Renal cortical epithelial cell (primary cell): ENCODE measurements at regions not wholly inside any gene's neighbourhood (a gene's known extent, or its start where the extent isn't known, plus 50 kb on each side); places are given as distances from the start of the nearest gene placed in this dataset.

Source experiments
- DNase-seq: peaks from one replicate; pipeline ENCODE4 v3.0.0-alpha.2; 2011; ENCODE audit warnings: low read depth

DNA sequence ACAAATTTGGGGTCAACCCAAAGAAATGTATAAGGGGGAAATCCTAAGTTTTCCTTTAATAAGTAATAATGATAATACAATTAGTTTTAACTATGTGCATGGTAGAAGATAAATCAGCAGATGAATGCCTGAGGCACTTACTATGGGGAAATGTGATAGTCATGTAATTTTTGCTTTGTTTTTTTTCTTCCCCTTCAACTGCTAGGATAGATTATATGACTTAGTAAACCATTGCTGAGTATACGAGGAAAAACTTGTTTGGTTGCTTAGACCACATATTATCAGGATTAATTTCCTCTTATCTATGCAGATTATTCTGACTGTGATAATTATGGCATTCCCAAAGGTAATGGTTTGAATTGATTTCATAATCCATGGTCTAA lies 181.1 kb downstream of the TGFB2 start:
- no peak for DNase-seq

DNA sequence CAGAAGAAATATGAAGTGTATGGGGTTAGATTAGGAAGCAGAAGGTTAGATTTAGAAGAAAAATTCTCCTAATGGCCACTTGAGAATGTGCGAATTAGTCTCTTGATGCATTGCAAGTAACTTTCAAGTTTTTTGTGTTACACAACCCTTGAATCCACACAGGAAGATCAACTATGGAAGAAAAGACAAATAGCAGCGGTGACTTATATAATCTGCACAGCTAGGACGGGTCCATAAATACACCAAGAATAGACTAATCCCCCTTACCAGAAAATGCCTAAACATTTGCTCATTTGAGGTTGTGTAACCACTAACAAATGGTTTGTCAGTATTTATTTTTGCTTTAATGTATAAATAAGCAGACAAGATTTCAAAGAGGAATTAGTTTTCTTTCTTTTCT lies 182.6 kb downstream of the TGFB2 start:
- DNase-seq = no peak

DNA sequence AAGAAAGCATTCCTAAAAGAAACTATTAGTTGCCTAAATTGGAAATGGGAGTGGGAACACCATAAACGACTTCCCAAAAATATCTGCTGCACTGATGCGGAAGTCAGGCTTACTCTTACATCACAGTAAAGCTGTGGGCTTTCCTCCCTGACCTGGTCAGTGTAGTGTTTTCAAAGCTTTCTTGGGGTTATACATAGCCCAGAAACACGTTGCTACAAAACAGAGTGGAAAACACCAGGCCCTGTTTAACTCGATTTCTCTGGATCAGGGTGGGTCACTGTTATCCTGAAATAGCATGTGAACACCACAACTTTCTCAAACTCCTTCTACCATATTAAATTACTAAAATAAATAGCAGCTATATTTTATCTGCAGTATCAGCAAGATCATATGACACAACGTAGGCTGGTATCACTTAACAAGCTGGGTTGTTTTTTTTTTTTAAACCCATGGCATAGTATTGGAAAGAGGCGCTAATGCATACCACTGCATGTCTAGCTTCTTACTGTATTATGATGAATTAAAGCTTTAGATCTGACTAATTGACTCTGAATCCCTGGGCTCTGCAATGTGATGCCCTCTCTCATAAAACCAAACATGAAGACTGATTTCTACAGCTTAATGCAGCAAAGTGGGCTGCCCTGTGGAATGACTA lies 184.6 kb downstream of the TGFB2 start:
- no peak for DNase-seq

DNA sequence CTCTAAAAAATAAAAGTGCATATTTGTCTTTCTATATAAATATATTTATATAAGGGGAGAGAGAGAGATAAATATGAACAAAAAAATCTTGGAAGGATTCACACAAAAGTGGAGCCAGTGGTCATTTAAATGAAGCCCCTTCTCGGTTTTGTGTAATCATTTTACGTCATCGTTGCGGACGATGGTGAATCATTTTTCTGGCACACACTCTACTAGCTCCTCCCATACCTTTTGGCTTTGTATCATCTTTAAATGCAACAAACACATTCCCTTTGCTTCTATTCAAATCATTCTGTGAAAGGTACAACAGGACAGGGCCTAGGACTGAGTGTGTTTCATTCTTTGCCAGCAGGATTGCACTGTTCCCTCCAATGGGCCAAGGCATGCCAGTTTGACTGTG lies 186.8 kb downstream of the TGFB2 start:
- no peak for DNase-seq

DNA sequence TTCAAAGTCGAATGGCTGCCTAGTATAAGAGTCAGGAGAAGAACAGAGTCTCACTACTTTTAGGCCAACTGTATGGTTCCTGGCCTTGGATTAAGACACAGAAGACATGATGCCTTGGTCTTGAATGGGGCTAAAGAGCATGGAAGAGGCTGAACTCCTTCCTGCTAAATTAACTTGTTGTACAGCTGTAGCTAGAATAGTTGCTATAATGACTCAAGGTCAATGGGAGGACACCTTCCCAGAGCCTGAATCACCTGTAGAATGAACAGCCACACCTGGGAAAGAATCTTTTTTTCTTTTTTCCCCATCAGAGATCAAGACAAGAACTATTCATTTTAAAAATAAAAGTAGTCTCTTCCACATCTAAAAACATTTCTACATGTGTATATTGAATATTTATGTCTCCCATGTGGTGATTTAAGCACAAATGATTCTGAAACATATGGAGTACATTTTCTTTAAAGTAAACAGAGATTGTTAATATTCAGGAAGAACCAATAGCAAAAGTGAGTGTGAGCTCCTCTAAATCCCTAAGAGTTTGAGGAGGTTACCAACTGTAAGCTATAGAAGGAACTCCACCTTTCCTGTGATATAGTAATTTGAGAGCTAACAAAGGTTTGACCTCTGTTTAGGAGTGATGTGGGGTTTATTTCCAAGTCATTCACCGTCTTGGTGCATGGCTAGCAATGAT lies 191.3 kb downstream of the TGFB2 start:
- peak; percentile 28 for DNase-seq

DNA sequence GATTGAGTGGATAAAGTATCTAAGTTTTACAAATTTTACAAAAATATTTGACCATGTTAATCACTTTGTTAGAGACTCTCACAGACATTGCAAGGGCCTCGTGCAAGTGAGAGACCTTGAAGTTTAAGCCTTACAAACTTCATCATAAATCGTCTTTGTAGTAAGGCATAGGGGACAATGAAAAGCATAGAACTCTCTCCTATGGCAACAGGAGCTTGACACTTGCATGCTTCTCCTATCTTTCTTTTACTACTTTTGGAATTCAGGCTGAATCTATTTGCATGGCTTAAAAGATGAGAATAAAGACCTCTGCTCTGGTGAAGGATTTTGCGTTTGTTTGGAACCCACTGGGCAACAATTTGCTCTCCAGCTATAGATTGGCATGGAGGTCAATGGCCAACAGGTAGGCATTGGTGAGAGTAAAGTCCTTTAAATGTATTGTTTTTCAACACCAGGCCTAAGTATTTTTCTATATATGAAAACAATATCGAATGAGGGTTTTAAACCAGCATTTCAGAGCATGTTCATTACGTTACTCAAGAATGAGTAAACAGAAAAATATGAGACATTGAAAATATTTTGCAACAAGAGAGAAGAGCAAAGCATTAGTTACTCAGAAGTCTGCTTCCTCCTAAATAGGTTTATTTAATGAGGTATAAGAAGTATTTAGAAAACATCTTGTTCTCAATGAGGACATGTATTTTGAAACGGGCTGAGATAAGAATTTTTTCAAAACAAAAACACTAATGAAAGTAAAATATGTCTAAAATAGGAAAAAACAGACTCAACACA lies 192.2 kb downstream of the TGFB2 start:
- peak; percentile 27 for DNase-seq

DNA sequence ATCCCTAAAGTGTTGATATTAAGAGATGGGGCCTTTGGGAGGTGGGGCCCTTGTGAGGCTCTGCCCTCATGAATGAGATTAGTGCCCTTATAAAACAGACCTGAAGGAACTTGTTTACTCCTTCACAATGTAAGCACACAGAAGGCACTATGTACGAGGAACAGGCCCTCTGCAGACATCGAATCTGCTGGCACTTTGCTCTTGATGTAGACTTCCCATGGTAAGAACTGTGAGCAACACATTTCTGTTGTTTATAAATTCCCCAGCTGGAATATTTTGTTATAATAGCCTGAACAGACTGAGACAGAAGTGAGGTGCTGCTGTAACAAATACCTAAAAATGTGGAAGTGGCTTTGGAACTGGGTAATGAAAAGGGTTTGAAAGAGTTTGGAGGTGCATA lies 193.2 kb downstream of the TGFB2 start:
- DNase-seq = no peak

DNA sequence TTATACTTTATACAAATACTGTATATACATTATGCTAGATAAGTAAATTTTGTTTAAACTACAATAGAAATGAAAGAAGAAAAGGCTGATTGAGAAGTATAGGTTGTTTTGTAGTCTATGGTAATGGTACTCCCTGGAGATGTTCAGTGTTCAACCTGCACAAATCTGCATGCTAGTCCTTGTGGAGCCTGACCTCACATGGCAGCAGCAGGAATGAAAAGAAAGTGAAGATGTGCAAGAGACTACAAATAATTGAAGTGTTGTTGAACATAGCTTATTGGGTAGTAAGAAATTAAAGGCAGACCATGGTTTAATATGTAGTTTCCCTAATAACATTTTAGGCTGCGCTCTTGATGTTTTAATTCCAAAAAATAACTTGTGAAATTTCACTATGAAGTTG lies 201.2 kb downstream of the TGFB2 start:
- DNase-seq = peak; percentile 22

DNA sequence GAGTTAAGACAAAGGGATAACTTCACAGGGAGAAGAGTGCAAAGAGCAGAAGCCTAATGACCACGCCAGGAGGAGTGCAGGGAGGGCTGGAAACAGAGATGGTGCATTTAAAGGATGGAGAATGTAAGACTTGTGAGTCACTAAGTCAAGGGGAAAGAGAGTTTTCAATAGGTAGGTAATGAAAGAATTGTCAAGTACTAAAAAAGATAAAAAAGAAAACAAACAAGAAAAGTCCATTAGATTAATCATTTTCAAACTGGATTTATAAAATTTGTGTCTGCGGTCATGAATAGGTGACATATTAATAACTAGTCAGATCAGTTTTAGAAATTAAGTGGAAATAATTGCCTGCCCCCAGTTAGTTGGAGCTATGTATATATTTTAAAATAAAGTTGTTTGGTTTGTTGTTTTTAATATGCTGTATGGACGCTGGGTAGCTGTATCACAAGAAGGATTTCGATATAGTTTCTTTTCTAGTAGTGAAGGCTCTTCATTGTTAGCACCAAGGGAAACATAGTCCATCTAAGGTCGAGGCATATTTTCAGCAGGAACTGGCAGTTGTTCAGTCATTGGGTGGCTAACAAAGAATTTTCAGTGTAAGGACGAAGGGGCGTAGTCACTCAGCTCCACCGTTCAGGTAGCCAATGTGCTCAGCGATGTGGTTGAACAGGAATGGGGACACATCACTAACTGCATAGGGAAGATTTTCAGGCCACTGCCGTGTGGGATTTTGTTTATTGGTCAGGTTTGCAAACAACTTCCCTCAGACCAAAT lies 203.0 kb downstream of the TGFB2 start:
- DNase-seq = peak; percentile 76

DNA sequence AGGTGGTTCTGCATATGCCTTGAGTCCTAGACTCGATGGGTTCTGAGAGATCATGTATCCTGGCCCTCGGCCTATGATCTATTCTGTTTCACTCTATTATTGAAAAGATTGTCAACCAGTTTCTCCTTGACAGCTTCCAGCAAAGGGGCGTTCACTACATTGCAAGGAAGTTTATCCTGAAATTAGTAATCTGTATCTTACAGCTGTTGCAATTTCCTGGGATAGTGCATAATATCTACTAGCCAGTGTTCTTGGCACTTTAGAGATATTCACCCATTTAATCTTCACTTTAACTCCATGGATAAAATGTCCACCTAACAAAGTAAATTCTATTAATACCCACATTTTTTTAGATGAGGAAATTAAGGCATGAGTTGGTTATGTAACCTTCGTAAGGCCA lies 203.6 kb downstream of the TGFB2 start:
- no peak for DNase-seq

DNA sequence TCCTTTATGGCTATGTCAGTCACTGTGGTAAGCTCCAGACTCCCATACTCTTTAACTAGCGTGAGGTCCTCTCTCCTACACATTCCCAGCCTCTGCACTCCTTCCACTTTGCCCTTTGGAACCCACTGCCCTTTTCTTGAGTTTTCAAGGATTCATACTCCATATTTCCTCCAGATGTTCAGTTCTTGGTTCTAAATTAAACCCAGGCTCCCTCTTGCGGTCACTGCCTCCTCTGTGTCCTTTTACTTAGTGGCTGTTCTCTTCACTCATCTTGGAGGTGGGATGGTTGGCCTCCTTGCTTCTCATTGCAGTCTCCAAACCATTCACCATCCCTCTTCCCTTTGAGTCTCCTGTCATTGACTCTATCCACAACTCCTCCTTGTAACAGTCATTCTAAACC lies 208.1 kb downstream of the TGFB2 start:
- no peak for DNase-seq

DNA sequence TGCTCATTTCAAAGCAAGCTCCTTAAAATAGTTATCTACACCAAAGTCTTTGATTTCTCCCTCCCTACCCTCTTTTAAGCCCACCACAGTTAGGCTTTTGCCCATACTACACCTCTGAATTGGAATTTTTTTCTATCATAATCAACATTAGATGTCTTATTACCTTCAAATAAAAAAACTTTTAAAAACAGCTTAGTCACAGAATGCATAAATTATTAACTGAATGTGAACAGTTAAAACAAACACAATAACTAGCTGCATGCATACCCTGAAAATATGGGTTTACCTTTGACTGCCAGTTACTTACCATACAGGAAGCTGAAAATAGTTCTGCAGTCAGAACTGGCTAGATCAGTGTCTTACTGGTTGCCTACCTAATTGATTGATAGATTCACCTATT lies 210.9 kb downstream of the TGFB2 start:
- peak; percentile 74 for DNase-seq

DNA sequence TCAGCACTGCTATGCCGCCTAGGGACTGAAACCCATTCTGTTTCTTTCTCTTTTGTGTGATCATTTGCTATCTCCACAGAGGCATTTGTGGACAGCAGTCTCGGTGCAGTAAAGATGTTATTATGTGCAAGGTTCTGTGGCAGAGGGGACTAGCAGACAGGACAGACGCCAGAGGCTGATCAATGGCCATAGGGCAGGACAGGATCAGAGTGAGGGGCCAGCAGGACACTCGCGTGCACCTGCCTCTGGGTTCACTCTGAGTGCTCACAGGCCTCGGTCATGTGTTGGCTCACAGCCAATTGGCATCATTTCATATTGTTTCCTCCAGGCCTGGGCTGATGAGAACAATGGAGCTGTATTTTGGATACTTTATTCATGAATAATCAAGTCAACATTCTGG lies 212.6 kb downstream of the TGFB2 start:
- DNase-seq = peak; percentile 53

DNA sequence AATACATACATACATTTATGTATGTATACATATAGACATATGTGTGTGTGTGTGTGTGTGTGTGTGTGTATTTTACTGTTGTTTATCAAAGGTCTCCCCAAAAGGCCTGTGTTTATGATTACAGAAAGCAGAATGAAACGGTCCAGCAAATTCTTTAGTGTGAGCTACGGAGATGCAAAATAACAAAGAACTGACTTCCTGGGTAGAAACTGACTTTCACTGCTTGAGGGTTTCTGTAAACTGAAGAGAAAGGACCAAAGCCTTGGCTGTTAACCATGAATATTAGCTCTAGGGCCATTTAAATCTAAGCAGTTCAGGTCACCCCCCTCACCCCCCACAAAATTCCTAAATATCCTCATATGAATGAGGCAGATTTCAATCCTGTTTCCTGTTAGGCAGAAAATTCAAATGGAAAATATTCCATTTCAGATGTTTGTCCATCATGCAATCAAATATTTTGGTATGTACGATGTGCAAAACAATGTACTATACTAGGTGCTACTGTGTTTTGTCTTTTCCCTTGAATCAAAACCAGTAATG lies 213.2 kb downstream of the TGFB2 start:
- DNase-seq = no peak

DNA sequence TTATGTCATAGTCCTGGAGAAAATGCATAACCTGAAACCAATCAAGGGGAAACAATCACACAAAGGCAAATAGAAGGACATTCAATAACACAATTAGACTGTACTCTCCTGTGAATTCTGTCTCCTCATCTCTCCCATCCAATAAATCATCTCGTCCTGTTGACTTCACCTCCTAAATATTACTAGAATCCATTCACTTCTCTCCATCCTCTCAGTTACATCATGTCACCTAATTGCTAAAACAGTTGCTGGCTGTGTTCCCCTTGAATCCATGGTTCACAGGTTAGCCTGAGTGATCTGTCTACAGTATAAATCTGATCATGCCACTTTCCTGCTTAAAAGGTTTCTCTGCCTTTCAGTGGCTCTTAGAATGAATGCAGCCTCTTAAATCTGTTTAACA lies 220.2 kb downstream of the TGFB2 start:
- peak; percentile 41 for DNase-seq

DNA sequence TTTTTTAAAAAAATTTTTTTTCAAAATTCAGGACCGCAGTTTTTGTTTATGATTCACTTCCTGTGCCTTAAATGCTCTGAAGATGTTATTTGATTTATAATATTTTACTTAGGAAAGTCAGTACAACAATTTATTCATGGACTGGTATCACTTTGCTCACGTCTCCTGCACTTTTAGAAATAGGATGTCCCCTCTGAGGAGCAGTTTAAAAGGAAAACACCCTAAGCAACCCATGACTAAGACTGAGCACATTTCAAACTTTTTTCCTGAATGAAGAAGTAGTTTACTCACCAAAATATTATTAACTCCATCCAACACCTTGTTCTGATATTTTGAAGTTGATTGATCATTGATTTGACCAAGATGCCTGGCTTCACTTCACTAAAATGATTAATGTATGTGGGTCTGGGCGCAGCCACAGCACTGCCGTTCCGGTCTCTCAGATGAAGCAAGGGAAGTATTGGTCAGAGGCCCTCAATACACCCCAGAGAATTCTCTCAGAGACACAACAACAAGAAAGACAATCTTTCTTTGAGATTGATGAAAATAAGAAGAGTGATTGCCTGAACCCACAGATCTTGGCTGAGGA lies 223.9 kb downstream of the TGFB2 start:
- DNase-seq = no peak

DNA sequence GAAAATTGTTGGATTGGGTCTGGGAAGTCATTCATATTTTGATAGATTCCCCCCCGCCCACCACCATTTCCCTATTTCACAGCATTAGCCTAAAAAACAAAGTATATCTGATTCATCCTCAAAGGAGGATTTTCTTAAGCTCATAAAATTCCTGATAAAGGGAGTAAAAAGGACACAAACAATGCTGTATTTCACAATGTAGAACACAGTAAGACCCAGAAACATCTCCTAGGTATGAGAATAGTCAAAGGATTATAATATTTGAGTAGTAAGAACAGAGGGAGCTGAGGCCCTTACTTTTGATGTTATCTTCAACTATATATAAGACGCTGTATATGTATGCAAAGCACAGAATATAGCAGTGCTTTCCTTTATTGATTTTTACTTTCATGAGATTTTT lies 225.3 kb downstream of the TGFB2 start:
- DNase-seq = no peak

DNA sequence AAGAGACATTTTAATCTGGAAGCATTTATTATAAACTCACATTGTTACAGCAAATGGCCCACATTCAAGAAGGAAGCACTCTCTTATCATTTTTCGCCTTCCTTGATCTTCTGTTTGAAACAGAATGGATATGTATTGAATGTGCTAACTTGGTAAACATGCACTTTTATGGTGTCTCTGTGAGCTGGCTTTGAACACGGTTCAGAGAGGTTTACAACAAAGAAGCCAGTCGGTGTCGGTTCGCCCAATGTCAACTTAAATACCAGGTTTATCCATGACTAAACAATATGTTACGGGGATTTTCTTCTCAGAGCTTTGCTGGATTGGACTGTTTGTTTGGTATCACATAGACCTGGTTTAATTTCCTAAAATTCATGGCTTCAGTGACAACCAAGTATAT lies 226.4 kb downstream of the TGFB2 start:
- DNase-seq = no peak

DNA sequence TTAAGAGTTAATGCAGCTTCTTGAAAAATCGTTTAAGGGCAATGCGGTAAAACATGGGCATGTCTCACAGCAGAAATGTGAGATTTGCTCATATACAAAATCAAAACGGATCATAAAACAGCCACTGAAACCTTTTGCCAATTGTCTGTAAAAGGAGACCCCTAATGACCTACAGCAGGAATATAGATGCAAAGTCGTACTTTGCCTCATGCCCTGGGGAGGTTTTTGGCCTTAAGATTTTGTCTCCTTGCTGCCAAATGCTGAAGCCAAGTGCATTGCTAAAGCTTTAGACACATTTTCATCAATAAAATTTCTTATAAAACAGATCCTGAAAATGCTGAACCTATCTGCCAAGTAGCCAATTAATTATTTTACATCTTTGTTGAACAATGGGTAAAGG lies 226.9 kb downstream of the TGFB2 start:
- no peak for DNase-seq

DNA sequence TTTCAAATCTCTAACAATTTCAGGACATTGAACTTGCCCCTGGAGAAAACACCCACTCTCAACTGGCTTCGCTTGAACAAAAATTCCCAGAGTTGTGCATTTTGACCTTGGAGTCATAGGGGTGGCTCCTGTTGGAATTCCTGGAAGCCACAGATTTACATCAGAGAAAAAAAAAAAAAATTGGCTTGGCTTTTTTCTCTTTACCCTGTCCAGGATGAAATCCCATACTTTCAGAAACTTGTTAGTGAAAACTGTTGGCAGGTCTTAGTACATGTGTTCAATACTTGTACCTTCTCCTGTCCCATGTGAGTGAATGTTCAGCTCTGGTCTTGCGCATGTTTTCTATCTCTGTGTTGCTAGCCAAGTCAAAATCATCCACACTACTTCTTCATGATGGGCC lies 228.8 kb downstream of the TGFB2 start:
- peak; percentile 48 for DNase-seq

DNA sequence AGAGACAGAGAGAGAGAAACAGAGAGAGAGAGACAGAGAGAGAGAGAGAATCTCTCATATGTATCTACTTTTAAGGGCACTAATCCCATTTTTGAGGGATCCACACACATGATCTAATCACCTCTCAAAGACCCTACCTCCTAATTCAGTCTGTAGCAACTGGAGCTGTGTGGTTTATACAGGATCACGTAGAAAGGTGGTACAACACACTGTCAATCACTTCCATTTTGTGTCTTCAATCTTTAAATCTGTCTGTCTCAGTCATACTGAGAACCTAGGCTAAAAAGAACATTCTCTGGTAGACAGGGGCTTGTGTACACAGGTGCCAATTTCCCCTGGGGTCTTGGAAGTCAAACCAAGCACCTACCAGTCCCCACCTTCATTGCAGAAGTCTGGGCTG lies 229.9 kb downstream of the TGFB2 start:
- no peak for DNase-seq

DNA sequence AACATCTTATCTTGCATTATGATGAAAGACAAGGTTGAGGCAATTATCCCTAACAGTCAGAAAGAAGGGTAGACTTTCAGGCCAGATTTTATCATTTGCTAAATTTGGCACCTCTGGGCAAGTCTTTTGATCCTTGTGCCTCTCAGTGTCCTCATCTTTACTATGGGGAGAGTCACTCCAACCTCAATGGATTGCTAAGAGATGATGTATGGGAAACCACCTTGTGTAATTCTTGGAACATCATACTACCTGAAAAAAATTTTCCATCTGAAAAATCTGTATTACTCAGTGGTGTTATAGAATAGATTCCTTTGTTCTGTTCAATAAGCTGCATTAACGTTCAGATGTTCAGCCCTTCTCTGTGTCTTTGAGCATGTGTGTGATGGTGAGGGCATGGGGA lies 230.7 kb downstream of the TGFB2 start:
- no peak for DNase-seq
